ENCODE measurements at regions not wholly inside any gene's neighbourhood (a gene's known extent, or its start where the extent isn't known, plus 50 kb on each side); places are given as distances from the start of the nearest gene placed in this dataset.

DNA sequence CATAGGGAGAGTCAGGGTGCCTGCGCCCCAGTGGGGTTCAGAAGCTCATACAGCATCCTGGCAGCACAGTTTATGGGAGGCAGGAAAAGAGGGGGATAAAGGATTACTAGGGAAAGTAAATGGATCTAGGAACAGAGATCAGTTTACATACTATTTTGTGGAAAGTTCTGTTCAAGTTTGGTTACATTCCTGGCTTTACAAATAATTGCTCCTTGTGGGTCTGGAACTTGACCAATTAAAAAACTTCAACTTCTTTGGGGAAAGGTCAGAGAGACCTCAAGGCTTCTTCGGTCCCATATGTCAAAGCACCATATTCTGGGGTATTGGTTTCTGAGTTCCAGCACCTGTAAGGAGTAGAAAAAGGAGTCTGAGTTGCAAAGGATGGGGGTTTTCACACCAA lies 64.1 kb downstream of the ZDHHC19 start:
- ATAC-seq (ENCODE audit: low FRiP score): no peak
- TF ChIP-seq, protein P1, sequence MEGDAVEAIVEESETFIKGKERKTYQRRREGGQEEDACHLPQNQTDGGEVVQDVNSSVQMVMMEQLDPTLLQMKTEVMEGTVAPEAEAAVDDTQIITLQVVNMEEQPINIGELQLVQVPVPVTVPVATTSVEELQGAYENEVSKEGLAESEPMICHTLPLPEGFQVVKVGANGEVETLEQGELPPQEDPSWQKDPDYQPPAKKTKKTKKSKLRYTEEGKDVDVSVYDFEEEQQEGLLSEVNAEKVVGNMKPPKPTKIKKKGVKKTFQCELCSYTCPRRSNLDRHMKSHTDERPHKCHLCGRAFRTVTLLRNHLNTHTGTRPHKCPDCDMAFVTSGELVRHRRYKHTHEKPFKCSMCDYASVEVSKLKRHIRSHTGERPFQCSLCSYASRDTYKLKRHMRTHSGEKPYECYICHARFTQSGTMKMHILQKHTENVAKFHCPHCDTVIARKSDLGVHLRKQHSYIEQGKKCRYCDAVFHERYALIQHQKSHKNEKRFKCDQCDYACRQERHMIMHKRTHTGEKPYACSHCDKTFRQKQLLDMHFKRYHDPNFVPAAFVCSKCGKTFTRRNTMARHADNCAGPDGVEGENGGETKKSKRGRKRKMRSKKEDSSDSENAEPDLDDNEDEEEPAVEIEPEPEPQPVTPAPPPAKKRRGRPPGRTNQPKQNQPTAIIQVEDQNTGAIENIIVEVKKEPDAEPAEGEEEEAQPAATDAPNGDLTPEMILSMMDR (IDR thresholded peaks at IDR 0.05): no peak
- DNase-seq (ENCODE audit: low spot score): no peak

DNA sequence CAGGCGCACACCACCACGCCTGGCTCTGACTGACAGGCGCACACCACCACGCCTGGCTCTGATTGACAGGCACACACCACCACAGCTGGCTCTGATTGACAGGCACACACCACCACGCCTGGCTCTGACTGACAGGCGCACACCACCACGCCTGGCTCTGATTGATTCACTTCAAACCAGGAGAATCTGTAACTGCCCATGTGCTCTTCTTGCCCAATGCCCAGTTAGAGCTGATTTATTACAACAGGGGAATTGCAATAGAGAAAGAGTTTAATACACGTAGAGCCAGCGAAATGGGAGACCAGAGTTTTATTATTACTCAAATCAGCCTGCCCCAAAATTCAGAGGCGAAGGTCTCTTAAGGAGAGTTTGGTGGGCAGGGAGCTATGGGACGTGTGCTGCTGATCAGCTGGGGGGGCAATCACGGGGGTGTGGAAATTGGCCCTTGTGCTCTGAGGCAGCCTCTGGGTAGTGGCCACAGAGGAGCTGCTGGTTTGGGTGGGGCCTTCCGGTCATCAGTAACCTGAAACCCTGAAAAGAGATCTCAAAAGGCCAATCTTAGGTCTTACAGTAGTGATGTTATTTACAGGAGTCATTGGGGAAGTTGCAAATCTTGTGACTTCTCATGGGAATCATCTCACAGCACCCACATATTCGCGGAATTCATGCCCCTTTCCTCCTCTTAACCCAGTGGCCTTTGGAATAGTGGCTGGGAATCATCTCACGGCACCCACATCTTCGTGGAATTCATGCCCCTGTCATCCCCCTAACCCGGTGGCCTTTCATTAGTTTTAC lies 63.8 kb upstream of the TFRC start:
- no peak for DNase-seq (ENCODE audit: low spot score)
- no peak for ATAC-seq (ENCODE audit: low FRiP score)

DNA sequence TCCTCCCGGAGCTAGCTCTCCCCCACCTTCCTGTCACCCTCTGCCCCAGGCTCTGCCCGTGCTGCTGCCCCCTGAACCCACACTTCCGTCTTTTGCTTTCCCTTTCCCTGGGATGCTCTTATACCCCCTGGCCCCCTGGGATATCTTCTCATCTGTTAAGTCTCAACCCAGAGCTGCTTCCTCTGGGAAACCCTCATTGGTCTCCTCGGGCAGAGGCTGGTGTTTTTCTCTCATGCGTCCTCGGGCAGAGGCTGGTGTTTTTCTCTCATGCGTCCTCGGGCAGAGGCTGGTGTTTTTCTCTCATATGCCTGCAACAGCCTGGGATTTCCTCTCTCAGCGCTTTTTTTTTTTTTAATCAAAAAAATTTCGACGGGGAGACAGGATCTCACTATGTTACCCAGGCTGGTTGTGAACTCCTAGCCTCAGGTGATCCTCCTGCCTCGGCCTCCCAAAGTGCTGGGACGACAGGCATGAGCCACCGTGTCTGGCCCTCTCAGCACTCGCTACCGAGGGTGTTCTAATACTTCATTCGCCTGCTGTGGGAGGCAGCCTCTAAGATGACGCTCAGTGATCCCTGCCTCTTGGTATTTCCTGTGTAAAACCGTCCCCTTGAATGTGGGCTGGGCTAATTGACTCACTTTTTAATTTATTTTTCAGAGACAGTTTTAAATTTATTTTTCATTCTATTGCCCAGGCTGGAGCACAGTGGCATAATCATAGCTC lies 62.7 kb upstream of the TFRC start:
- ATAC-seq (ENCODE audit: low FRiP score): no peak
- TF ChIP-seq, protein P1 (IDR thresholded peaks at IDR 0.05): no peak
- no peak for DNase-seq (ENCODE audit: low spot score)

More for the DNA sequence above, 63.8 kb upstream of the TFRC start:
- TF ChIP-seq, protein P1 (IDR thresholded peaks at IDR 0.05): no peak

DNA sequence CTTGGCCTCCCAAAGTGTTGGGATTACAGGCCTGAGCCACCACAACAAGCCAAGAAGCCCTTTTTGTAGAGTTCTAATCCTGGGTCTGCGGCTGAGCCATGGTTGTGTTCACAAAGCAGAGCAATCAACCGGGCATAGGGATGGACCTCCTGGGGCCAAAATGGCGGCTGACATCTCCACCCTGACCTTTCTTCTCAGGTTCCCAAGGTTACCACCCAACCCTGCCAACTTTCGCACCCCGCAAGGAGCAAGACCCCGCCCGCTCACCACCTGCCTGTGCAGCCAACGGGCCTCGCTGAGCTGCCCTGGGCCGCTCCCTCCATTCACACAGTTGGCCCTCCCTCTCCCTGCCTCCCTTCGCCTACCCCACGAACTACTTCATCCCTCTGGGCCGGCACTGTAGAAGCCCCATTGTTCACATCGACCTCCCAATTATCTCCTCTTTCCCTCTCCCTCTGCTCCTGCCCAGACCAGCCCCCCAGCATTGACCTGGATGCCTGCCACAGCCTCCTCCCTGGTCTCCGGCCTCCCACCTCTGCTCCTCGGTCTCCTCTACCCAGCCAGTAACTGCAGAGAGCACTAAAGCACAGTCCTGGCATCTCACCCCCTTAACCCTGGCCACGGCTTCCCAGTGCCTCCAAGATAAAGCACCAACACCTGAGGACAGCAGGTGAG lies 62.0 kb upstream of the TFRC start:
- TF ChIP-seq, protein P1 (IDR thresholded peaks at IDR 0.05): no peak
- ATAC-seq (ENCODE audit: low FRiP score) (no peak), DNase-seq (ENCODE audit: low spot score) (no peak)

DNA sequence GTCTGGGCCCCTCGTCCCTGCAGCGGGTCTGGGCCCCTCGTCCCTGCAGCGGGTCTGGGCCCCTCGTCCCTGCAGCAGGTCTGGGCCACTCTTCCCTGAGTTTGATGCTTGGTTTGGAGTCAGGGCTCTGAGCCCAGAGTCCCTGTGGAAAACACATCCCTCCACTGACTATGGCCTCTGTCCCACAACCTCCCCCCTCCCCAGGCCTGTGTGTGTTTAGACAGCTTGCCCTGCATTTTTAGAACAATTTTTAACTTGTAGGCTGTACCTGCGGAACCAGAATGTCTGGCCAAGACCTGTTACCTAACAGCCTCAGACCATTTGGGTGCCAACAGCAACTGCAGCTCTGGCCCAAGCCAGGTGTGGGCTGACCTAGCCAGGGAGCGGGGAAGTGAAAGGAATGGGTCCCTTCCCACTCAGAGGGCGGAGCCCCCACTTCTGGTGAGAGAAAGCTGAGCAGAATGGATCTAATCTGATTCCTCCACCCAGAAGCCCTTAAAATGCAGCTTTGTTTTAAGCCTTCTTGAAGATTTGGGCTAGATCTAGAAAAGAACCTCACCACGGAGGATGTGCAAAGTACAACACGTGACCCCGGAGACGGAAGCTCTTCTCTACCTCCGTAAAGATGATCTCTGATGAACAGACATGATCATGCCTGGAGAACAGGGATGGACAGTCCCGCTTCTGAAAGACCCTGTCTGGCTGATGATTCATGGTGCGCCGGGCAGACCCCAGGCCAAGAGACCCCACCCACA lies 60.5 kb upstream of the TFRC start:
- ATAC-seq (ENCODE audit: low FRiP score): no peak
- TF ChIP-seq, protein P1 (IDR thresholded peaks at IDR 0.05): no peak
- DNase-seq (ENCODE audit: low spot score): no peak

DNA sequence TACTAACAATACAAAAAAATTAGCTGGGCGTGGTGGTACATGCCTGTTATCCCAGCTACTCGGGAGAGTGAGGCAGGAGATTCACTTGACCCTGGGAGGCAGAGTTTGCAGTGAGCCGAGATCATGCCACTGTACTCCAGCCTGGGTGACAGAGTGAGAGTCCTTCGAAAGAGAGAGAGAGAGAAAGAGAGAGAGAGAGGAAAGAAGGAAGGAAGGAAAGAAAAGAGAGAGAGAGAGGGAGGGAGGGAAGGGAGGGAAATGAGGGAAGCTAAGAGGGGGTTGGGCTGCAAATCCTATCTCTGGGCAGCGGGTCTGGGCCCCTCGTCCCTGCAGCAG lies 59.9 kb upstream of the TFRC start:
- DNase-seq (ENCODE audit: low spot score) (no peak), ATAC-seq (ENCODE audit: low FRiP score) (no peak)
- TF ChIP-seq, protein P1 (IDR thresholded peaks at IDR 0.05): no peak

Data from omental fat pad (tissue), 3 donors.